Neuronal stem cell (in vitro differentiated cells): ENCODE measurements at regions not wholly inside any gene's neighbourhood (a gene's known extent, or its start where the extent isn't known, plus 50 kb on each side); places are given as distances from the start of the nearest gene placed in this dataset.
"Not testable (repeated sequence)": the region's sequence is repeated elsewhere in the genome, so short reads cannot be mapped to it uniquely, and the experiment has no call there.

ENCODE experiments used
- DNase-seq: peaks from one replicate; pipeline ENCODE4 v3.0.0-alpha.2; 2013; ENCODE audit warnings: low spot score
- H2AFZ ChIP-seq: one replicate; pipeline ENCODE4 v1.6.1; 2013; ENCODE audit warnings: mild to moderate bottlenecking, low read length, inconsistent platforms
- H2AK5ac ChIP-seq: 2 replicates; pipeline ENCODE4 v1.6.1; 2013; ENCODE audit warnings: low read depth, mild to moderate bottlenecking, inconsistent platforms, low read length, moderate library complexity, mixed read lengths
- H2BK120ac ChIP-seq: 2 replicates; pipeline ENCODE4 v1.6.1; 2013; ENCODE audit warnings: low read depth, mild to moderate bottlenecking, inconsistent platforms, low read length, moderate library complexity, mixed read lengths
- H2BK12ac ChIP-seq: one replicate; pipeline ENCODE4 v1.6.1; 2013; ENCODE audit warnings: low read length, inconsistent platforms
- H2BK15ac ChIP-seq: 2 replicates; pipeline ENCODE4 v1.6.1; 2013; ENCODE audit warnings: mild to moderate bottlenecking, low read length, inconsistent platforms, mixed read lengths
- H2BK5ac ChIP-seq: one replicate; pipeline ENCODE4 v1.6.1; 2013; ENCODE audit warnings: inconsistent platforms, mild to moderate bottlenecking, low read length, moderate library complexity
- H3K14ac ChIP-seq: one replicate; pipeline ENCODE4 v1.6.1; 2013; ENCODE audit warnings: low read length, inconsistent platforms
- H3K18ac ChIP-seq: 2 replicates; pipeline ENCODE4 v1.6.1; 2013; ENCODE audit warnings: low read length, inconsistent platforms
- H3K23ac ChIP-seq: 2 replicates; pipeline ENCODE4 v1.6.1; 2013; ENCODE audit warnings: low read depth, mild to moderate bottlenecking, mixed read lengths, low read length, inconsistent platforms; ENCODE audit not compliant: poor library complexity
- H3K27ac ChIP-seq: replicated peaks from 3 replicates; pipeline ENCODE4 v1.5.1; 2013; ENCODE audit warnings: low read length, inconsistent platforms
- H3K27me3 ChIP-seq, 3 experiments: 2 replicates each; pipeline ENCODE4 v1.6.1; 2013; ENCODE audit warnings: low read length in 3 of 3, mild to moderate bottlenecking in 2 of 3, inconsistent platforms in 1 of 3, low read depth in 1 of 3, mixed read lengths in 1 of 3, moderate library complexity in 1 of 3; ENCODE audit not compliant: control insufficient read depth in 3 of 3, insufficient read depth in 3 of 3
- H3K36me3 ChIP-seq, 2 donors: replicated peaks in 1 of 2; 2 replicates each; pipeline ENCODE4 v1.6.1; 2013; ENCODE audit warnings: low read length in 2 of 2; ENCODE audit not compliant: control insufficient read depth in 2 of 2, insufficient read depth in 2 of 2
- H3K4ac ChIP-seq: 2 replicates; pipeline ENCODE4 v1.6.1; 2013; ENCODE audit warnings: inconsistent platforms, mild to moderate bottlenecking, low read length, moderate library complexity
- H3K4me1 ChIP-seq, 2 donors: 1 replicate in 1 of 2; 2 replicates in 1 of 2; pipeline ENCODE4 v1.6.1; 2013; ENCODE audit warnings: low read length in 2 of 2, low read depth in 1 of 2; ENCODE audit not compliant: control insufficient read depth in 2 of 2, insufficient read depth in 1 of 2
- H3K4me2 ChIP-seq: one replicate; pipeline ENCODE4 v1.6.1; 2013; ENCODE audit warnings: mild to moderate bottlenecking, low read length, inconsistent platforms; ENCODE audit not compliant: insufficient read depth, poor library complexity, severe bottlenecking
- H3K4me3 ChIP-seq, 2 donors: 2 replicates each; pipeline ENCODE4 v1.5.1; 2013; ENCODE audit warnings: low read length in 2 of 2, mild to moderate bottlenecking in 2 of 2, inconsistent platforms in 1 of 2, moderate library complexity in 1 of 2
- H3K79me1 ChIP-seq: one replicate; pipeline ENCODE4 v1.6.1; 2013; ENCODE audit warnings: low read depth, mild to moderate bottlenecking, inconsistent platforms, low read length, moderate library complexity
- H3K9ac ChIP-seq: one replicate; pipeline ENCODE4 v1.6.1; 2013; ENCODE audit warnings: mild to moderate bottlenecking, low read depth, low read length, inconsistent platforms; ENCODE audit not compliant: poor library complexity
- H3K9me3 ChIP-seq, 2 donors: replicated peaks in 1 of 2; 2 replicates each; pipeline versions ENCODE3 to v1.6.1; 2013; ENCODE audit warnings: low read length in 2 of 2, mild to moderate bottlenecking in 2 of 2, inconsistent platforms in 1 of 2, low read depth in 1 of 2, mixed read lengths in 1 of 2, moderate library complexity in 1 of 2; ENCODE audit not compliant: control insufficient read depth in 2 of 2, insufficient read depth in 1 of 2
- H4K8ac ChIP-seq: one replicate; pipeline ENCODE4 v1.6.1; 2013; ENCODE audit warnings: low read depth, mild to moderate bottlenecking, inconsistent platforms, low read length, moderate library complexity
- H4K91ac ChIP-seq: one replicate; pipeline ENCODE4 v1.6.1; 2013; ENCODE audit warnings: low read length, low read depth, mild to moderate bottlenecking, inconsistent platforms; ENCODE audit not compliant: poor library complexity
- WGBS, 2 donors: extraction: QIAGEN DNeasy Blood & Tissue Kit; methylation state at CpG; one replicate each; pipeline ENCODE4 v1.1.7; 2013; ENCODE audit warnings: missing lambda C conversion rate in 2 of 2, mixed read lengths in 1 of 2; ENCODE audit not compliant: insufficient read length in 2 of 2, insufficient replicate concordance in 1 of 2; ENCODE audit errors: extremely low coverage in 2 of 2; 5-methylcytosine and 5-hydroxymethylcytosine counted together

GRCh38 chrX:63418211-63418610 is 67.1 kb upstream of the SPIN4 start:
- H3K14ac ChIP-seq = no peak overlapping the region
- H2BK12ac ChIP-seq = no peak overlapping the region
- H3K9me3 ChIP-seq = no peaks in the 10 kb centered on the region
- no peak overlapping the region for H3K18ac ChIP-seq
- H3K36me3 ChIP-seq = no peaks in the 10 kb centered on the region
- H3K23ac ChIP-seq = no peak overlapping the region
- WGBS, 2 donors = no CpG with 5 or more reads among the region's 4 CpGs
- no peak overlapping the region for H2AK5ac ChIP-seq
- no peak overlapping the region for H3K9ac ChIP-seq
- H3K79me1 ChIP-seq = no peaks in the 10 kb centered on the region
- no peak overlapping the region for H3K4me2 ChIP-seq
- H3K4ac ChIP-seq = no peak overlapping the region
- H2BK5ac ChIP-seq = no peak overlapping the region
- no peaks in the 10 kb centered on the region for H3K27me3 ChIP-seq
- H3K4me3 ChIP-seq = no peak overlapping the region
- no peak overlapping the region for H2AFZ ChIP-seq
- DNase-seq = no peak
- H4K8ac ChIP-seq = no peak overlapping the region
- no peak overlapping the region for H3K27ac ChIP-seq
- H4K91ac ChIP-seq = no peak overlapping the region
- H2BK120ac ChIP-seq = no peak overlapping the region
- H2BK15ac ChIP-seq = no peak overlapping the region
- no peaks in the 10 kb centered on the region for H3K4me1 ChIP-seq

- no peak for DNase-seq
- Histone ChIP-seq H3K27ac (no peak overlapping the region), H3K27me3 (no peaks in the 10 kb centered on the region), H2AFZ (no peak overlapping the region), H2BK120ac (no peak overlapping the region), H4K8ac (no peak overlapping the region), H3K79me1 (no peaks in the 10 kb centered on the region), H3K9ac (no peak overlapping the region), H3K36me3 (no peaks in the 10 kb centered on the region), H3K4me3 (no peak overlapping the region), H2BK12ac (no peak overlapping the region), H2BK15ac (no peak overlapping the region), H3K4me2 (no peak overlapping the region), H2AK5ac (no peak overlapping the region), H3K14ac (no peak overlapping the region), H3K18ac (no peak overlapping the region), H4K91ac (no peak overlapping the region), H3K4ac (no peak overlapping the region), H3K23ac (no peak overlapping the region), H3K4me1 (no peaks in the 10 kb centered on the region), H3K9me3 (no peaks in the 10 kb centered on the region), H2BK5ac (no peak overlapping the region)
- no CpG with 5 or more reads among the region's 4 CpGs for WGBS, 2 donors
These were observed 66.5 kb upstream of the SPIN4 start for GRCh38 chrX:63417649-63418048.

- not testable (repeated sequence) for H3K9me3 ChIP-seq, H2AFZ ChIP-seq, H2BK5ac ChIP-seq, H3K18ac ChIP-seq, H3K4me2 ChIP-seq, H3K23ac ChIP-seq, H3K36me3 ChIP-seq, H4K91ac ChIP-seq, H2BK120ac ChIP-seq, H2BK15ac ChIP-seq, H3K4me1 ChIP-seq, H2AK5ac ChIP-seq, H3K27ac ChIP-seq, H3K4ac ChIP-seq, H3K79me1 ChIP-seq, H3K9ac ChIP-seq, H4K8ac ChIP-seq, H3K27me3 ChIP-seq, DNase-seq, H2BK12ac ChIP-seq, H3K14ac ChIP-seq, H3K4me3 ChIP-seq
- no CpG with 5 or more reads among the region's 7 CpGs for WGBS, 2 donors
These were observed 58.8 kb upstream of the SPIN4 start for GRCh38 chrX:63409934-63410333.

- no peak overlapping the region for H3K9ac ChIP-seq
- H2BK15ac ChIP-seq = no peak overlapping the region
- H2BK120ac ChIP-seq = no peak overlapping the region
- H3K4me3 ChIP-seq = no peak overlapping the region
- H4K8ac ChIP-seq = no peak overlapping the region
- no peak overlapping the region for H4K91ac ChIP-seq
- no peak overlapping the region for H3K23ac ChIP-seq
- H3K14ac ChIP-seq = no peak overlapping the region
- no peaks in the 10 kb centered on the region for H3K9me3 ChIP-seq
- H3K79me1 ChIP-seq = no peaks in the 10 kb centered on the region
- H2BK12ac ChIP-seq = no peak overlapping the region
- H2AK5ac ChIP-seq = no peak overlapping the region
- no peak overlapping the region for H2AFZ ChIP-seq
- no peak overlapping the region for H2BK5ac ChIP-seq
- WGBS, 2 donors = no CpG with 5 or more reads among the region's 1 CpG
- no peaks in the 10 kb centered on the region for H3K36me3 ChIP-seq
- H3K4ac ChIP-seq = no peak overlapping the region
- H3K18ac ChIP-seq = no peak overlapping the region
- no peaks in the 10 kb centered on the region for H3K27me3 ChIP-seq
- H3K4me2 ChIP-seq = no peak overlapping the region
- DNase-seq = no peak
- H3K27ac ChIP-seq = no peak overlapping the region
- H3K4me1 ChIP-seq = no peaks in the 10 kb centered on the region
These were observed 56.9 kb upstream of the SPIN4 start for GRCh38 chrX:63408050-63408449.
